HG03432 (cell line): ENCODE measurements at regions not wholly inside any gene's neighbourhood (a gene's known extent, or its start where the extent isn't known, plus 50 kb on each side); places are given as distances from the start of the nearest gene placed in this dataset.

ENCODE experiments used
- ATAC-seq: cut with Tn5 transposase; IDR thresholded peaks from one replicate; pipeline ENCODE4 v1.9.1; 2021; ENCODE audit warnings: mild to moderate bottlenecking, moderate library complexity; ENCODE audit not compliant: unreplicated experiment

DNA sequence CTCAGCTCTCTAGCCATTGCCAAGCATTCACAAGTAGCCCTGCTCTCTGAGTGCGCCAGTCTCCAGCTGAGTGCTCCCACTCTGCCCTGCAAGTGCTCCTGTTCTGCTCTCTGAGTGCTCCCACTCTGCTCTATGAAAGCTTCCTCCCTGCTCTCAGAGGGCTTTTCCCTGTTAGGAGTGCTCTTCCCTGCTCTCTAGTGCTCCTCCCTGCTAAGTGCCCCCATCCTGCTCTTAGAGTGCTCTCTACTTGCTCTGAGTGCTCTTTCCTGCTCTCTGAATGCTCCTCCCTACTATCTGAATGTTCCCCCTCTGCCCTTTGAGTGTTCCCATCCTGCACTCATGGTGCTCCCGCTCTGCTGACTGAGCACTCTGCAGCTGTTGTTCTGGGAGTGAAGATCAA is 555.4 kb downstream of the NPHP4 start:
- ATAC-seq, result no peak

DNA sequence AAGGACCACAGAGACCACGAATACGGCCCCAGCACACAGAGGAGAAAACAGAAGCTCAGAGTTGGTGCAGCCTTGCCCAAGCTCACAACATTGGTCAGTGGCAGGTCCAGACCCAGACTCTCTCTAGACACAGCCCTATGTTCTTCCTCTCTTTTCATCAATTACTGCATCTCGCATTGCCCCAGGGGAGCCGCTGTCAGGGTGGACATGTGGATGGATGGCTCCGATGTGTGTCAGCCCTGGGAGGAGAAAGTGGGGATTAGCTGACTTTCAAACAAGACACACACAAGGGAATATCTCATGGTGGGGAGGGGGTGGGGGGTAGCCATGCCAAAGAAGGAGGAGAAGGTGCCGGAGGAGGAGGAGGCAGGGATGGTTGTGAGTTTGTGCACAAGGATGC is 556.8 kb downstream of the NPHP4 start:
- ATAC-seq, result no peak

- ATAC-seq, result no peak
These were observed 559.8 kb downstream of the NPHP4 start for GRCh38 chr1:5432436-5432835.

- ATAC-seq, result no peak
These were observed 561.1 kb downstream of the NPHP4 start for GRCh38 chr1:5430911-5431697.

DNA sequence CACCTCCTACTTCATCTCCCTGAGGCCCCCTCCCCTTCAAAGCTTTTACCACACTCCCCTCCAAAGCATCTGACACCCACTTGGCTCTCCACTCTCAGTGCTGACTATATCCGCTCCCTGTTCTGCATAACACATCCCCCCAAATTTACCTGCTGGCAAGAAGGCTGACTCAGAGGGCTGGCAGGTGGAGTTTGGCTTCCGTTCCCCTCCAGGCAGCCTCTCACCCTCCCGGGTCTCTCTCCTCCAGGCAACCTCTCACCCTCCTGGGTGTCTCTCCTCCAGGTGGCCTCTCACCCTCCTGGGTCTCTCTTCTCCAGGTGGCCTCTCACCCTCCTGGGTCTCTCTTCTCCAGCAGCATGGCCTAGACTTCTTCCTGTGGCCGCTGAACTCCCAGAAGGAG is 562.1 kb downstream of the NPHP4 start:
- no peak for ATAC-seq

- ATAC-seq, result no peak
These were observed 563.9 kb downstream of the NPHP4 start for GRCh38 chr1:5428351-5428750.

DNA sequence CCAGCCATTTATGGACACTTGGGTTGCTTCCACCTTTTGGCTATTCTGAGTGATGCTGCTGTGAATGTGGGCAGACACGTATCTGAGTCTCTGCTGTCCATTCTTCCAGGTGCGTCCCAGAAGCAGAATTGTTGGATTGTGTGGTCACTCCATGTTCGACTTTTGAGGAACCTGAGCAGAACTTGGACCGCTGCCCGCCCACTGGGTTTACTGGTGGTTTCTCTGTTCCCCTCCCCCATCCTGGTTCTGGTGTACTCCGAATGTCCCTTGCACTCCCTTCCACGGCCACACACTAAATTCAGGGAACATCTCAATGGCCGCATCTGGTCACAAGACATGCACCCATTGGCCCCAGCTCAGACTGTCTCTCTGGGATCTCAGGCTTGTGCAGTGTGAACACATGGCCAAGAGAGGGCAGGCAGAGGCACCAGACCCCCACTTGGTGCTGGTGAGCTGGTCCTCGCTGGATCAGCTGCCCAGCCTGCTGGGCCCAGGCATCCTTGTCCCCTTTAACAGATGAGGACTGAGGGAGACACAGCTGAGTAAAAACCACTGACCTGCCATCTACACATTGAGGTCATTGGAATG is 565.1 kb downstream of the NPHP4 start:
- ATAC-seq, result no peak

- no peak for ATAC-seq
These were observed 567.2 kb downstream of the NPHP4 start for GRCh38 chr1:5424802-5425703.

DNA sequence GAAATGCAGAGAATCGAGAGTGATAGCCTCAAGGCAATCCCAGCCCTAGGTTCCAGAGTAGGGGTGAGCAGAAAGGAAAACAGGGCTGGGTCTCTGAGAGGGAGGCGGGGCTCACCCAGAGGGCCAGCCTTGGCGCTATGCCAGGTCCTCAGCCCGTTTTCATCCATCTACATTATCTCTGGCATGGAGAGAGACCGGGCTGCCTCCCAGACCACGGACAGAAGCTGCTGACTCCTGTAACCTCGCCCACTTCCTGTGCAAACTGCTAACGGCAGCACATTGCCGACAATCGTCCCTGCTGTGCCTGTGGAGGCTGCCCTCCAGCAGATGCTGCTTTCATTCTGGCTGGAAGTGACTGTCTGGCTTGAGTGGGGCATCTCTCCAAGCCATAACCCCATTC is 569.1 kb downstream of the NPHP4 start:
- no peak for ATAC-seq

- ATAC-seq, result no peak
These were observed 572.7 kb downstream of the NPHP4 start for GRCh38 chr1:5419501-5419900.

DNA sequence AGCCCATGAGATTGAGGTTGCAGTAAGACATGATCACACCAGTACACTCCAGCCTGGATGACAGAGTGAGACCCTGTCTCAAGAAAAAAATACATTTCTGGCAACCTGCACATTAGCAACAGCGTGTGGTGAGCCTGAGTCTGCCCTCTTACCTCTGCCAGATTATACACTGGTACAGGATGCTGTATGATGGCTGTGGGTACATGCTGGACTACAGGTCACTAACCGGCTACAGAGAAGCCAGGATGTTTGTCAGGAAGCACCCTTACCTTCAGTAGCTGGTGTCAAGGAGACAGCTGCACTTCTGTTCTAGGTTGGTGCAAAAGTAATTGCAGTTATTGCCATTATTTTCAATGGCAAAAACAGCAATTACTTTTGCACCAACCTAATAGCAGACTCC is 575.7 kb downstream of the NPHP4 start:
- no peak for ATAC-seq

DNA sequence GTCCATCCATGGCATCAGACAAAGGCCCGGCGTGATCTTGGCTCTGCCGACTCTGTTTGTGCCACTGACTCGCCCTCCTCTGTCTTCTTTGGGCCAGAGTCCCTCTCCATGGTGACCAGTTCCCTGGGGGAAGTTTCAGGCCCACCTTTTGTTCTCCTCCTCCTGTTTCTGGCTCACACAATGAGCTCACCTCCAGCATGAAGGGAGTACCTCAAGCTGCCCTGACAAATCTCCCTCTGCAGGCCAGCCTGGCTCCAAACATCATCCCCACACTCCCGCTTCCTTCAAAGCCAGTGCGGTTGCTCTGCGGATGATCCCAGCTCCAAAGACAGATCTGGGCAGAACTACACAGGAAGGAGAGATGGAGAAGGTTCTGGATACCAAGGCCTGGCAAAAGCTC is 576.6 kb downstream of the NPHP4 start:
- ATAC-seq, result no peak

DNA sequence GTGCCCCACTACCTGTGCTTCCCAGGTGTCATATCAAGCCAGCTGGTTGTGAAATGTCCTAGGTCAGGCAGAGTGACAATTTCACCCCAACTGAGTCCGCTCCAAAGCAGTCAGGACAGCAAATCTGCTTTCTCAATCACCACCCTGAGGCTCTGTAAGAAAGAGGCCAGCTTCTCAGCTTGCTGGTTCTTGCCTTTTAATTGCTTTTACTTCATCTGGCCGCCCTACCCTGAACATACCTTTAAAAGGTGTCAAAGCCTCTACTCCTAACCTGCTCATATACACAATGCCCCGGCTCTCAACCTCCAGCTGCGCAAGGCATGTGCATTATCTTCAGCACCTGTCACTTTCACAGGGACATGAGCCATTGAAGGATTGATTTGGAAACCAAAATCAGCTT is 581.6 kb downstream of the NPHP4 start:
- ATAC-seq, result no peak

DNA sequence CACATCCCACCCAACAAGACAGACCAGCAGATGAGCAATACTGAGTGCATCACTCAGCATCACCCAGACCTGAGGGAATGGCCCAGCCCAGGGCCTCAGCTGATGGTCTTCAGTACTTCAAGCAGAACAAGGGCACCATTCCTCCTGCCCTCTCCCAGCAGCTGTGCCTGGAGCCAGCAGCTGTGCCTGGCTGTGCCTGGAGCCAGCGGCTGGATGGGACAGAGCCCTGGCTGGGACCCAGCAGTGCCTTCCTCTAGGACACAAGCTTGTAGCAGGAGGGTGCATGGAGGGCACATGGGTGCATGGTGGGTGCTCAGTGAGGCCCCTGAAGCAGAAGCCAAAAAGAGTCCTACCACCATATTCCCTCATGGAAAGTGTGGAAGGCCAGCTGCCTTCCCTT is 583.8 kb downstream of the NPHP4 start:
- ATAC-seq, result no peak

- no peak for ATAC-seq
These were observed 587.0 kb downstream of the NPHP4 start for GRCh38 chr1:5405263-5405662.

DNA sequence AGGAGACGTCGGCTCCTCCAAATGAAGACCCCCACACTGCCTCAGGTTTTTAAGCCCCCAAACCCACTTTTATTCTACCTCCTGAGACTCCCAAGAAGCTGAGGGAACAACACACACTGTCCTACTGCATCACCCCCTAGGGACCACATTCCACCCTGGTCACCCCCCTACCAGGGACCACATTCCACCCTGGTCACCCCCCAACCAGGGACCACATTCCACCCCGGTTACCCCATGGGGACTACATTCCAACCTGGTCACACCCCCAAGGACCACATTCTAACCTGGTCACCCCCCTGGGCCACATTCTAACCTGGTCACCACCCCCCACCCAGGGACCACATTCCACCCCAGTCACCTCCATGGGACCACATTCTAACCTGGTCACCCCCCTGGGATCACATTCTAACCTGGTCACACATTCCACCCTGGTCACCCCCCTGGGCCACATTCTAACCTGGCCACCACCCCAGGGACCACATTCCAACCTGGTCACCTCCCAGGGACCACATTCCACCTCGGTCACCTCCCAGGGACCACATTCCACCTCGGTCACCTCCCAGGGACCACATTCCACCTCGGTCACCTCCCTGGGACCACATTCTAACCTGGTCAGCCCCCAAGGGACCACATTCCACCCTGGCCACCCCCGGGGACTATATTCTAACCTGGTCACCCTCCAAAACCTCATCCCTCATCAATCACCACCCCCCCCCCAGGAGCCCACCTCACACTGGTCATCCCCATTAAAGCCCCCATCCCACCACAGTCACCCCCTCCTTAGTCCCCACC is 587.6 kb downstream of the NPHP4 start:
- ATAC-seq, result no peak

DNA sequence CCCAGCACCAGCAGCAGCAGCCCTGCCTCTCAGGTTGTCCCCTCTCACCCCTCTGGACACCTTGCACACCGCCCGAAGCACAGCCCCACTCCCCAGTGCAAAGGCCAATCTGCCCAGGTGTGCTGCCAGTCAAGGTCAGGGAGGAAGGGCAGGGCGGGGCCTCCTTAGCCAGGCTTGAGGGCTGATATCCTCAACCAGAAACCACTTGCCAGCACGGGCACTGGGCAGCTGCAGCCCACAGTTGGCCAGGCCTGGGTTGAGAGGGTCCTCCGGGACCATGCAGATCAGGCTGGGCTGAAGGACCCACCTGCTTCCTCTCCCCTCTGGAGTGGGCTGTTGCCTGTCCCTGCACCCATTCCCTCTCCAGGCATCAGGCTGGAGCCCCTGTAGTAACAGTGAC is 588.3 kb downstream of the NPHP4 start:
- no peak for ATAC-seq

- no peak for ATAC-seq
These were observed 589.6 kb downstream of the NPHP4 start for GRCh38 chr1:5402618-5403017.

DNA sequence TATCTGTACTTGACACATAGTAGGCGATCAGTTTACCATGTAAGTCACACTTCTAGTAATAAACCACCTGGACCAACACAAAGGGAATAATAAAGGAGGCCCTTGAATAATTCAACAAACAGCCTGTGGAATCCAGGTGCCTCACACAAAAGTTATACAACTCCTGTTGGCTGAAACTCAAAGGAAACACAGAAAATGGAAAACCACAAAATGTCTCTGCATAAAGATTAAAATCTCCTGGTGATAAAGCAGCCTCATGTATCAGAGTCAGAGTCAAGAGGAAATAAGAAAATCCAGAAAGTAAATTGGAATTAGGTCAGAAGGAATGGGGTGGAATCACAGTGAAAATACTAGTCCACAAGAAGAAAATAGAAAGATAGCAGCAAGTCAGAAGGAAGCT is 592.5 kb downstream of the NPHP4 start:
- ATAC-seq, result no peak

- no peak for ATAC-seq
These were observed 595.6 kb downstream of the NPHP4 start for GRCh38 chr1:5396593-5396992.

- ATAC-seq, result no peak
These were observed 598.1 kb downstream of the NPHP4 start for GRCh38 chr1:5394111-5394510.
